Neural cell (in vitro differentiated cells): ENCODE measurements at regions not wholly inside any gene's neighbourhood (a gene's known extent, or its start where the extent isn't known, plus 50 kb on each side); places are given as distances from the start of the nearest gene placed in this dataset.

Source experiments
- EP300 ChIP-seq: fragments of 450-650 bp; conservative IDR thresholded peaks from 2 replicates; pipeline ENCODE4 v1.6.1; 2014; ENCODE audit warnings: antibody characterized with exemption, mild to moderate bottlenecking, moderate library complexity; ENCODE audit not compliant: poor library complexity, severe bottlenecking
- MXI1 ChIP-seq: fragments of 450-650 bp; conservative IDR thresholded peaks from 2 replicates; pipeline ENCODE4 v1.6.1; 2014; ENCODE audit warnings: antibody characterized with exemption, mild to moderate bottlenecking; ENCODE audit not compliant: poor library complexity, severe bottlenecking
- RAD21 ChIP-seq: fragments of 450-650 bp; conservative IDR thresholded peaks from 2 replicates; pipeline ENCODE4 v1.6.1; 2014; ENCODE audit warnings: antibody characterized with exemption, mild to moderate bottlenecking, moderate library complexity
- TAF1 ChIP-seq: IDR thresholded peaks from 2 replicates; pipeline ENCODE4 v1.6.1; 2012; ENCODE audit warnings: low read depth
- TF ChIP-seq, protein P1 (sequence below): IDR thresholded peaks from 2 replicates; pipeline ENCODE4 v1.6.1; 2012; ENCODE audit warnings: borderline replicate concordance
- TF ChIP-seq, protein P2 (sequence below): fragments of 450-650 bp; IDR thresholded peaks from 2 replicates; pipeline ENCODE4 v1.5.1; 2014; ENCODE audit warnings: antibody characterized with exemption, mild to moderate bottlenecking, moderate library complexity; ENCODE audit not compliant: poor library complexity, severe bottlenecking

DNA sequence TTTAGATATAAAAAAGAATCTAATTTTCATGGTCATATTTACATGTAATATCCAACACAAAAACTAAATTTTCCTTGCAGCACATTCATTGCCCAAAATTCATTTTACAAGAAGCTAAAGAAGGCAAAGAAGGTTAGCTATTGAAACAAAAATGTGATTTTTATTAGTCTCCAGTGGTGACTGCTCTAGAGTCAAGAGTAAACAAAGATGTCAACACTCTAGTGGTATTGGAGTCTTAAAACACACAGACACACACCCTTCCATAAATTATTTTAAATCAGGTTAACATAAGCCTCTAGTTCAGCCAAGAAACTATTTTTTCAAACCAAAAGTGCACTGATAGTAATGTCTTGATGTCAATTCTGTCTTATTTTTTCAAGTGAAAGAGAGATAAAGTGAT lies 329.2 kb downstream of the ZNF608 start:
- TF ChIP-seq, protein P1, sequence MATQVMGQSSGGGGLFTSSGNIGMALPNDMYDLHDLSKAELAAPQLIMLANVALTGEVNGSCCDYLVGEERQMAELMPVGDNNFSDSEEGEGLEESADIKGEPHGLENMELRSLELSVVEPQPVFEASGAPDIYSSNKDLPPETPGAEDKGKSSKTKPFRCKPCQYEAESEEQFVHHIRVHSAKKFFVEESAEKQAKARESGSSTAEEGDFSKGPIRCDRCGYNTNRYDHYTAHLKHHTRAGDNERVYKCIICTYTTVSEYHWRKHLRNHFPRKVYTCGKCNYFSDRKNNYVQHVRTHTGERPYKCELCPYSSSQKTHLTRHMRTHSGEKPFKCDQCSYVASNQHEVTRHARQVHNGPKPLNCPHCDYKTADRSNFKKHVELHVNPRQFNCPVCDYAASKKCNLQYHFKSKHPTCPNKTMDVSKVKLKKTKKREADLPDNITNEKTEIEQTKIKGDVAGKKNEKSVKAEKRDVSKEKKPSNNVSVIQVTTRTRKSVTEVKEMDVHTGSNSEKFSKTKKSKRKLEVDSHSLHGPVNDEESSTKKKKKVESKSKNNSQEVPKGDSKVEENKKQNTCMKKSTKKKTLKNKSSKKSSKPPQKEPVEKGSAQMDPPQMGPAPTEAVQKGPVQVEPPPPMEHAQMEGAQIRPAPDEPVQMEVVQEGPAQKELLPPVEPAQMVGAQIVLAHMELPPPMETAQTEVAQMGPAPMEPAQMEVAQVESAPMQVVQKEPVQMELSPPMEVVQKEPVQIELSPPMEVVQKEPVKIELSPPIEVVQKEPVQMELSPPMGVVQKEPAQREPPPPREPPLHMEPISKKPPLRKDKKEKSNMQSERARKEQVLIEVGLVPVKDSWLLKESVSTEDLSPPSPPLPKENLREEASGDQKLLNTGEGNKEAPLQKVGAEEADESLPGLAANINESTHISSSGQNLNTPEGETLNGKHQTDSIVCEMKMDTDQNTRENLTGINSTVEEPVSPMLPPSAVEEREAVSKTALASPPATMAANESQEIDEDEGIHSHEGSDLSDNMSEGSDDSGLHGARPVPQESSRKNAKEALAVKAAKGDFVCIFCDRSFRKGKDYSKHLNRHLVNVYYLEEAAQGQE: no peak
- TF ChIP-seq, protein P2, sequence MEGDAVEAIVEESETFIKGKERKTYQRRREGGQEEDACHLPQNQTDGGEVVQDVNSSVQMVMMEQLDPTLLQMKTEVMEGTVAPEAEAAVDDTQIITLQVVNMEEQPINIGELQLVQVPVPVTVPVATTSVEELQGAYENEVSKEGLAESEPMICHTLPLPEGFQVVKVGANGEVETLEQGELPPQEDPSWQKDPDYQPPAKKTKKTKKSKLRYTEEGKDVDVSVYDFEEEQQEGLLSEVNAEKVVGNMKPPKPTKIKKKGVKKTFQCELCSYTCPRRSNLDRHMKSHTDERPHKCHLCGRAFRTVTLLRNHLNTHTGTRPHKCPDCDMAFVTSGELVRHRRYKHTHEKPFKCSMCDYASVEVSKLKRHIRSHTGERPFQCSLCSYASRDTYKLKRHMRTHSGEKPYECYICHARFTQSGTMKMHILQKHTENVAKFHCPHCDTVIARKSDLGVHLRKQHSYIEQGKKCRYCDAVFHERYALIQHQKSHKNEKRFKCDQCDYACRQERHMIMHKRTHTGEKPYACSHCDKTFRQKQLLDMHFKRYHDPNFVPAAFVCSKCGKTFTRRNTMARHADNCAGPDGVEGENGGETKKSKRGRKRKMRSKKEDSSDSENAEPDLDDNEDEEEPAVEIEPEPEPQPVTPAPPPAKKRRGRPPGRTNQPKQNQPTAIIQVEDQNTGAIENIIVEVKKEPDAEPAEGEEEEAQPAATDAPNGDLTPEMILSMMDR: no peak
- TF ChIP-seq RAD21 (no peak), MXI1 (no peak), EP300 (no peak), TAF1 (no peak)
